ENCODE measurements at regions not wholly inside any gene's neighbourhood (a gene's known extent, or its start where the extent isn't known, plus 50 kb on each side); places are given as distances from the start of the nearest gene placed in this dataset.

DNA sequence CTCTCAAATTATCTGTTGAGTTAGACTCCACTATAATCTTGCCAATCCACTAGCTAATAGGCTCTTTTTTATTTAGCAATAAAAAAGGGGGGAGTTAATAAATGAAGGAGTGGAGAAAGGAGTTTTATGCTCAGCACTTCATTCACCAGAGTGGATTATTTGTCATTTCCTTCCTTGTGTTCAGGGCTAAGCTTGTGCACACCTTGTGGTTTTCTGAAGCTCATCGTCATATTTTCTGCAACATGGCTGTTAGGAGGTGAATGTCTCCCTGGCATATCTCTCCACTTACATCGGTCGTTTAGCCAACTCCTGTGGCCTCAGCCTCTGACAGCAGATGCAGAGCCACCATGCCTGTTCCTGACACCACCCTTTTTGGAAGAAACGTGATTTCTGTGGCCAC is 83.9 kb upstream of the MTNR1B start:
- no peak for ATAC-seq
- POLR2A ChIA-PET = no interaction called here
- Histone ChIP-seq H3K79me2 (ENCODE audit: insufficient read depth, low read length) (no peaks in the 10 kb centered on the region), H4K20me1 (ENCODE audit: insufficient read depth, low read length) (no peaks in the 10 kb centered on the region), H3K27me3 (ENCODE audit: control insufficient read depth in 1 of 2, insufficient read depth in 2 of 2, low read length in 2 of 2) (no peaks in the 10 kb centered on the region), H3K4me2 (ENCODE audit: low read depth, low read length) (no peak overlapping the region), H3K4me3 (replicated peaks in 1 of 3; ENCODE audit: insufficient read depth in 1 of 3, low read depth in 2 of 3, low read length in 3 of 3) (no peak overlapping the region), H3K9me3 (ENCODE audit: low read length) (no peaks in the 10 kb centered on the region), H2AFZ (ENCODE audit: low read length) (no peak overlapping the region), H3K27ac (ENCODE audit: extremely low read length, insufficient read depth, low read length) (no peak overlapping the region), H3K36me3 (replicated peaks in 1 of 2; ENCODE audit: control insufficient read depth in 1 of 2, insufficient read depth in 2 of 2, low read length in 2 of 2) (no peaks in the 10 kb centered on the region), H3K9ac (ENCODE audit: insufficient read depth, low read depth, low read length) (no peak overlapping the region), H3K4me1 (ENCODE audit: insufficient read depth, low read length) (no peaks in the 10 kb centered on the region)
- no peak for FAIRE-seq
- no peak for DNase-seq (ENCODE audit: low spot score)
- no TSS peak for BruUV-seq (replicated peaks)
- CTCF ChIA-PET (ENCODE audit: low intra/inter-chr PET ratio, low total read pairs) = interaction anchor here (1.6 kb wide), 1 partner anchor 545 kb away, joined by 5 read pairs; no protein-coding TSS in a partner anchor
- 26% methylated on average over 4 of the region's 4 CpGs for WGBS (ENCODE audit: low lambda C conversion rate)
- intact Hi-C loops (cut with micrococcal nuclease; ENCODE audit: unreplicated experiment) (loop anchor here (5.0 to 10.0 kb wide), 2 partner anchors 148 to 731 kb away; no protein-coding TSS in a partner anchor), in situ Hi-C loops (cut with HindIII; ENCODE audit: extremely low pct_ligation_motif_present, low pct_unique_long_range_greater_than_20kb) (no loop called here)
- TF ChIP-seq HMG20B (CRISPR knock-in tag; conservative IDR thresholded peaks at IDR 0.05) (no peak), CREM (IDR thresholded peaks at IDR 0.05) (no peak), CREM (CRISPR knock-in tag; IDR thresholded peaks at IDR 0.05) (no peak), ZNF260 (CRISPR knock-in tag; IDR thresholded peaks at IDR 0.05; ENCODE audit: borderline replicate concordance, low read depth) (no peak), ZNF263 (CRISPR knock-in tag; IDR thresholded peaks at IDR 0.05) (no peak)

DNA sequence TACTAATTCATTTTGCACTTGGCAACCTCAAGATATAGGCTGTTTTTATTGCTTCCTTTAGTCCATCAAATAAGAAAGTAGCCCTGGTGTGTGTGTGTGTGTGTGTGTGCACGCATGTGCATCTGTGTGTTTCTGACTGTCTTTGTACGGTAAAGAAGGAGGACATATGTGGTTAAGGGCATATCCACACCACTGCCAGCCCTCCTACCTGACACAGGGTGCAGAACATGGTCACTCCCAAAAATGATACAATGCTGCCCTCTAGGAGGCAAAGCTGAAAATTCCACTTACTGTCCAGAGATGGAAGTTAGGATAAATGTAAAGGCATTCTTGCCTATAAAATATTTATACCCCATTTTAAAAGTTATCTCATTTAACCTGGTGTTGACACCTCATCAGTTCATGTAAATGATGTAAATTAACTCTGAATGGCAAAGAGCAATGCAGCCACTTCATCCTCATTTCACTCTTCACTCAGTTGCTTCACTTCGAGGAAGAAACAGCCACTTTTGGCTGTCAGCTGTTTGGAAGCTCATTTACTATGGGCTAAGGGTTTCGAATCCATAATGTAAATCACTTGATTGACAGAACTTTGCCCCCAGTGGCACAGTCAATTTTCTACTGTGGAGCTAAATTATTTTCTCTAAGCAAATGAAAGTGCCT is 83.1 kb upstream of the MTNR1B start:
- Histone ChIP-seq H2AFZ (ENCODE audit: low read length) (no peak overlapping the region), H3K4me2 (ENCODE audit: low read depth, low read length) (no peak overlapping the region), H4K20me1 (ENCODE audit: insufficient read depth, low read length) (no peaks in the 10 kb centered on the region), H3K4me3 (replicated peaks in 1 of 3; ENCODE audit: insufficient read depth in 1 of 3, low read depth in 2 of 3, low read length in 3 of 3) (no peak overlapping the region), H3K9ac (ENCODE audit: insufficient read depth, low read depth, low read length) (no peak overlapping the region), H3K9me3 (ENCODE audit: low read length) (no peaks in the 10 kb centered on the region), H3K27me3 (ENCODE audit: control insufficient read depth in 1 of 2, insufficient read depth in 2 of 2, low read length in 2 of 2) (no peaks in the 10 kb centered on the region), H3K4me1 (ENCODE audit: insufficient read depth, low read length) (no peaks in the 10 kb centered on the region), H3K27ac (ENCODE audit: extremely low read length, insufficient read depth, low read length) (no peak overlapping the region), H3K79me2 (ENCODE audit: insufficient read depth, low read length) (no peaks in the 10 kb centered on the region), H3K36me3 (replicated peaks in 1 of 2; ENCODE audit: control insufficient read depth in 1 of 2, insufficient read depth in 2 of 2, low read length in 2 of 2) (no peaks in the 10 kb centered on the region)
- ChIA-PET POLR2A (no interaction called here), CTCF (ENCODE audit: low intra/inter-chr PET ratio, low total read pairs) (interaction anchor here (1.6 kb wide), 1 partner anchor 546 kb away, joined by 5 read pairs; no protein-coding TSS in a partner anchor)
- intact Hi-C loops (cut with micrococcal nuclease; ENCODE audit: unreplicated experiment) = loop anchor here (2.0 to 10.0 kb wide), 3 partner anchors 149 to 732 kb away; no protein-coding TSS in a partner anchor
- WGBS (ENCODE audit: low lambda C conversion rate) = 2% methylated on average over 4 of the region's 4 CpGs
- in situ Hi-C loops (cut with HindIII; ENCODE audit: extremely low pct_ligation_motif_present, low pct_unique_long_range_greater_than_20kb) = no loop called here
- FAIRE-seq (peak; percentile 76), ATAC-seq (peak; percentile 97), DNase-seq (ENCODE audit: low spot score) (peak; percentile 54)
- no TSS peak for BruUV-seq (replicated peaks)
- no peak for TF ChIP-seq RFX3 (CRISPR knock-in tag; IDR thresholded peaks at IDR 0.05)
- TF ChIP-seq, protein P1, sequence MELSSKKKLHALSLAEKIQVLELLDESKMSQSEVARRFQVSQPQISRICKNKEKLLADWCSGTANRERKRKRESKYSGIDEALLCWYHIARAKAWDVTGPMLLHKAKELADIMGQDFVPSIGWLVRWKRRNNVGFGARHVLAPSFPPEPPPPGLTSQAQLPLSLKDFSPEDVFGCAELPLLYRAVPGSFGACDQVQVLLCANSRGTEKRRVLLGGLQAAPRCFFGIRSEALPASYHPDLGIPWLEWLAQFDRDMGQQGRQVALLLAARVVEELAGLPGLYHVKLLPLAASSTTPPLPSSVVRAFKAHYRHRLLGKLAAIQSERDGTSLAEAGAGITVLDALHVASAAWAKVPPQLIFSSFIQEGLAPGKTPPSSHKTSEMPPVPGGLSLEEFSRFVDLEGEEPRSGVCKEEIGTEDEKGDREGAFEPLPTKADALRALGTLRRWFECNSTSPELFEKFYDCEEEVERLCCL (CRISPR knock-in tag; IDR thresholded peaks at IDR 0.05; ENCODE audit: borderline replicate concordance) = no peak
- TF ChIP-seq ZNF563 (CRISPR knock-in tag; IDR thresholded peaks at IDR 0.05) = no peak
- TF ChIP-seq, protein P2, sequence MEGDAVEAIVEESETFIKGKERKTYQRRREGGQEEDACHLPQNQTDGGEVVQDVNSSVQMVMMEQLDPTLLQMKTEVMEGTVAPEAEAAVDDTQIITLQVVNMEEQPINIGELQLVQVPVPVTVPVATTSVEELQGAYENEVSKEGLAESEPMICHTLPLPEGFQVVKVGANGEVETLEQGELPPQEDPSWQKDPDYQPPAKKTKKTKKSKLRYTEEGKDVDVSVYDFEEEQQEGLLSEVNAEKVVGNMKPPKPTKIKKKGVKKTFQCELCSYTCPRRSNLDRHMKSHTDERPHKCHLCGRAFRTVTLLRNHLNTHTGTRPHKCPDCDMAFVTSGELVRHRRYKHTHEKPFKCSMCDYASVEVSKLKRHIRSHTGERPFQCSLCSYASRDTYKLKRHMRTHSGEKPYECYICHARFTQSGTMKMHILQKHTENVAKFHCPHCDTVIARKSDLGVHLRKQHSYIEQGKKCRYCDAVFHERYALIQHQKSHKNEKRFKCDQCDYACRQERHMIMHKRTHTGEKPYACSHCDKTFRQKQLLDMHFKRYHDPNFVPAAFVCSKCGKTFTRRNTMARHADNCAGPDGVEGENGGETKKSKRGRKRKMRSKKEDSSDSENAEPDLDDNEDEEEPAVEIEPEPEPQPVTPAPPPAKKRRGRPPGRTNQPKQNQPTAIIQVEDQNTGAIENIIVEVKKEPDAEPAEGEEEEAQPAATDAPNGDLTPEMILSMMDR (CRISPR knock-in tag; IDR thresholded peaks at IDR 0.05) = peak; percentile 82
- peak; percentile 58; the same call in 1 of the 2 replicates for TF ChIP-seq RAD21 (CRISPR knock-in tag; IDR thresholded peaks at IDR 0.05)
- TF ChIP-seq ZNF121 (CRISPR knock-in tag; IDR thresholded peaks at IDR 0.05) = no peak
- peak; percentile 92 for TF ChIP-seq STAG1 (CRISPR knock-in tag; IDR thresholded peaks at IDR 0.05)
- no peak for TF ChIP-seq MEIS2 (CRISPR knock-in tag; IDR thresholded peaks at IDR 0.05)
- TF ChIP-seq, protein P3, sequence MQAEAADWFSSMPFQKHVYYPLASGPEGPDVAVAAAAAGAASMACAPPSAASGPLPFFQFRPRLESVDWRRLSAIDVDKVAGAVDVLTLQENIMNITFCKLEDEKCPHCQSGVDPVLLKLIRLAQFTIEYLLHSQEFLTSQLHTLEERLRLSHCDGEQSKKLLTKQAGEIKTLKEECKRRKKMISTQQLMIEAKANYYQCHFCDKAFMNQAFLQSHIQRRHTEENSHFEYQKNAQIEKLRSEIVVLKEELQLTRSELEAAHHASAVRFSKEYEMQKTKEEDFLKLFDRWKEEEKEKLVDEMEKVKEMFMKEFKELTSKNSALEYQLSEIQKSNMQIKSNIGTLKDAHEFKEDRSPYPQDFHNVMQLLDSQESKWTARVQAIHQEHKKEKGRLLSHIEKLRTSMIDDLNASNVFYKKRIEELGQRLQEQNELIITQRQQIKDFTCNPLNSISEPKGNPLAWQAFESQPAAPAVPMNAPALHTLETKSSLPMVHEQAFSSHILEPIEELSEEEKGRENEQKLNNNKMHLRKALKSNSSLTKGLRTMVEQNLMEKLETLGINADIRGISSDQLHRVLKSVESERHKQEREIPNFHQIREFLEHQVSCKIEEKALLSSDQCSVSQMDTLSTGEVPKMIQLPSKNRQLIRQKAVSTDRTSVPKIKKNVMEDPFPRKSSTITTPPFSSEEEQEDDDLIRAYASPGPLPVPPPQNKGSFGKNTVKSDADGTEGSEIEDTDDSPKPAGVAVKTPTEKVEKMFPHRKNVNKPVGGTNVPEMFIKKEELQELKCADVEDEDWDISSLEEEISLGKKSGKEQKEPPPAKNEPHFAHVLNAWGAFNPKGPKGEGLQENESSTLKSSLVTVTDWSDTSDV (CRISPR knock-in tag; IDR thresholded peaks at IDR 0.05) = no peak
